ENCODE measurements at regions not wholly inside any gene's neighbourhood (a gene's known extent, or its start where the extent isn't known, plus 50 kb on each side); places are given as distances from the start of the nearest gene placed in this dataset.

DNA sequence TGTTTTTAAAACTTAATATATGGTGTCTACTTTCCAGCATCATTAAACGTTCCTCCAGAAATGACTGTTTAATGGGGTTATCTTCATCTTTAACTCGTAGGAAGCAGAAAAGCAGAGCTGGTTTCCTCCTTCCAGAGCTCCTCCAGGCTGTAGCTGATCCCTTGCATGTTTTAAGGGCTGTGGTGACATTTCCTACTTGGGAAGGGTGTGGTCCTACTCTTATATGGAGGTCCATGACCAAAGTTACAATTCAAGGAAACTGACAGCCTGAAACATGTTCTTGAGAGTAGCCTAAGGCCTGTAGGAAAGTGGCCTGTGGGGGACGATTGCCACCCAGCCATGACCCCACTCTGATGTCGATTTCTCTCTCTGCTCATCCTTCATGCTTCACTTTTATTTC is 297.1 kb downstream of the GADD45G start:
- no CpG with 5 or more reads among the region's 4 CpGs for whole genome bisulfite sequencing, 2 donors (ENCODE audit: extremely low coverage in 2 of 2, insufficient read length in 2 of 2, insufficient replicate concordance in 1 of 2)
- Histone ChIP-seq H3K36me3 (replicated peaks in 1 of 2; ENCODE audit: control insufficient read depth in 2 of 2, insufficient read depth in 2 of 2, low read length in 2 of 2) (no peaks in the 10 kb centered on the region), H3K4me1 (ENCODE audit: control insufficient read depth in 2 of 2, insufficient read depth in 1 of 2, low read depth in 1 of 2, low read length in 2 of 2) (peaks cover 0 to 4% of the 10 kb centered on the region in 2 donors), H2AFZ (ENCODE audit: low read length) (no peak overlapping the region), H3K4me2 (ENCODE audit: insufficient read depth, low read length, poor library complexity, severe bottlenecking) (no peak overlapping the region), H2BK12ac (ENCODE audit: low read length) (no peak overlapping the region), H3K9me3 (replicated peaks in 1 of 2; ENCODE audit: control insufficient read depth in 2 of 2, insufficient read depth in 1 of 2, low read depth in 1 of 2, low read length in 2 of 2) (no peaks in the 10 kb centered on the region), H2BK15ac (ENCODE audit: low read length) (no peak overlapping the region), H3K18ac (ENCODE audit: low read length) (no peak overlapping the region), H4K91ac (ENCODE audit: low read depth, low read length, poor library complexity) (no peak overlapping the region), H2BK5ac (ENCODE audit: low read length) (no peak overlapping the region), H3K9ac (ENCODE audit: low read depth, low read length, poor library complexity) (no peak overlapping the region), H2AK5ac (ENCODE audit: low read depth, low read length) (no peak overlapping the region), H3K4ac (ENCODE audit: low read length) (no peak overlapping the region), H3K4me3 (ENCODE audit: low read length in 2 of 2) (no peak overlapping the region), H3K14ac (ENCODE audit: low read length) (no peak overlapping the region), H3K79me1 (ENCODE audit: low read depth, low read length) (no peaks in the 10 kb centered on the region), H3K23ac (ENCODE audit: low read depth, low read length, poor library complexity) (no peak overlapping the region), H2BK120ac (ENCODE audit: low read depth, low read length) (no peak overlapping the region), H4K8ac (ENCODE audit: low read depth, low read length) (no peak overlapping the region), H3K27ac (replicated peaks; ENCODE audit: low read length) (no peak overlapping the region), H3K27me3 (ENCODE audit: control insufficient read depth in 3 of 3, insufficient read depth in 3 of 3, low read depth in 1 of 3, low read length in 3 of 3) (peaks cover 0 to 15% (median 0%) of the 10 kb centered on the region in 3 experiments)
- DNase-seq (ENCODE audit: low spot score), result no peak

DNA sequence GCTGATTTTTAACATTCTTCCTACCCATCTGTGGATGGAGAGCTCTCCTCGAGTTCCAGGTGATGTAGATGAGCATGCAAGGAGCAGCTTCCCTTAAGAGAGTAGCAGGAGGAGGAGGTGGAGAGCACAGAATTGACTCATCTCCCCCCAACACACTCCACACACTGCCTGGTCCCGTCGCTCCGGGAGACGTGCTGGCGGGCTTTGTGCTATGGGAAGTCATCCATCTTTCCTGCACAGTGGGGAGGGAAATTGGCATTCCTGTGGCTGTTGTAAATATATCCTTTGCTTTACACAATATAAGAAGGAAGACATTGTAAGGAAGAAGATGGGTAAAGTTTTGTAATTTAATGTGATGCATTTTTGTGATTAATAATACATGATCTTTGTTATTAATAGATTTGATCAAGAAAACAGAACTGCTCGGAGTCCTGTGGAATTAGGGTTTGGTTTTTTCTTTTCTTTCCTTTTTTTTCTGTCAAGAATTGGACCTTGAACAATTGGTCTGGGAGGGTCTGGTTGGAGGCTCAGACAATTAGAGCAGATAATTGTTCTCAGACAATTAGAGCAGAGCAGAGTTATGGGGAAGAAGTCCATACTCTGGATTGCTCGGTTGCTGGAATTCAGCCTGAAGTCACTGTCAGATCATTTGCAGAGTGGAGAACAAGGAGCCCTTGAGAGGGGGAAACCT is 297.8 kb downstream of the GADD45G start:
- Histone ChIP-seq H3K4ac (ENCODE audit: low read length) (no peak overlapping the region), H2BK12ac (ENCODE audit: low read length) (no peak overlapping the region), H4K91ac (ENCODE audit: low read depth, low read length, poor library complexity) (no peak overlapping the region), H2BK5ac (ENCODE audit: low read length) (no peak overlapping the region), H3K4me2 (ENCODE audit: insufficient read depth, low read length, poor library complexity, severe bottlenecking) (no peak overlapping the region), H3K9ac (ENCODE audit: low read depth, low read length, poor library complexity) (no peak overlapping the region), H3K79me1 (ENCODE audit: low read depth, low read length) (no peaks in the 10 kb centered on the region), H2BK15ac (ENCODE audit: low read length) (no peak overlapping the region), H2BK120ac (ENCODE audit: low read depth, low read length) (no peak overlapping the region), H3K27ac (replicated peaks; ENCODE audit: low read length) (no peak overlapping the region), H3K36me3 (replicated peaks in 1 of 2; ENCODE audit: control insufficient read depth in 2 of 2, insufficient read depth in 2 of 2, low read length in 2 of 2) (no peaks in the 10 kb centered on the region), H3K9me3 (replicated peaks in 1 of 2; ENCODE audit: control insufficient read depth in 2 of 2, insufficient read depth in 1 of 2, low read depth in 1 of 2, low read length in 2 of 2) (no peaks in the 10 kb centered on the region), H4K8ac (ENCODE audit: low read depth, low read length) (no peak overlapping the region), H3K23ac (ENCODE audit: low read depth, low read length, poor library complexity) (no peak overlapping the region), H2AFZ (ENCODE audit: low read length) (no peak overlapping the region), H3K14ac (ENCODE audit: low read length) (no peak overlapping the region), H3K18ac (ENCODE audit: low read length) (peak overlapping the region; percentile 67), H3K4me1 (ENCODE audit: control insufficient read depth in 2 of 2, insufficient read depth in 1 of 2, low read depth in 1 of 2, low read length in 2 of 2) (peaks cover 0 to 4% of the 10 kb centered on the region in 2 donors), H3K27me3 (ENCODE audit: control insufficient read depth in 3 of 3, insufficient read depth in 3 of 3, low read depth in 1 of 3, low read length in 3 of 3) (peaks cover 0 to 11% (median 0%) of the 10 kb centered on the region in 3 experiments), H3K4me3 (ENCODE audit: low read length in 2 of 2) (no peak overlapping the region), H2AK5ac (ENCODE audit: low read depth, low read length) (no peak overlapping the region)
- no peak for DNase-seq (ENCODE audit: low spot score)
- no CpG with 5 or more reads among the region's 8 CpGs for WGBS, 2 donors (ENCODE audit: extremely low coverage in 2 of 2, insufficient read length in 2 of 2, insufficient replicate concordance in 1 of 2)

DNA sequence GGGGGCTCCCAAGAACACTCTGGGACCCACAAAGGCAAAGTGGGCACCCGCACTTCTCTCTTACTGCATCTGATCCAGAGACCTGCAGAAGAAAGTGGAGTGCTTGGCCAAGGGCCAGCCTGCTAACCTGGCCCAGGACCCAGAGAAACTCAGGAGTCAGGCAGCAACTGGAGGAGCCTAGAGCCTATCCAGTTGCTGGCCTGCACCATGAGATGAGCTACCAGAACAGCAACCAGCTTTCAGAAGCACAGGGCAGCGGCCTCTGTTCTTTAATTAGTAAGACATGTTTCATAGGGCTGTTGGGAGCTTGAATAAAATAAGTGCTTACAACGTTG is 298.3 kb downstream of the GADD45G start:
- H4K8ac ChIP-seq (ENCODE audit: low read depth, low read length), result no peak overlapping the region
- H2BK120ac ChIP-seq (ENCODE audit: low read depth, low read length), result no peak overlapping the region
- H3K23ac ChIP-seq (ENCODE audit: low read depth, low read length, poor library complexity), result no peak overlapping the region
- no peak overlapping the region for H2BK5ac ChIP-seq (ENCODE audit: low read length)
- DNase-seq (ENCODE audit: low spot score), result no peak
- no peak overlapping the region for H3K14ac ChIP-seq (ENCODE audit: low read length)
- peaks cover 0 to 4% of the 10 kb centered on the region in 2 donors for H3K4me1 ChIP-seq (ENCODE audit: control insufficient read depth in 2 of 2, insufficient read depth in 1 of 2, low read depth in 1 of 2, low read length in 2 of 2)
- H2AK5ac ChIP-seq (ENCODE audit: low read depth, low read length), result no peak overlapping the region
- no peaks in the 10 kb centered on the region for H3K79me1 ChIP-seq (ENCODE audit: low read depth, low read length)
- no peaks in the 10 kb centered on the region for H3K9me3 ChIP-seq (replicated peaks in 1 of 2; ENCODE audit: control insufficient read depth in 2 of 2, insufficient read depth in 1 of 2, low read depth in 1 of 2, low read length in 2 of 2)
- no peak overlapping the region for H3K4me2 ChIP-seq (ENCODE audit: insufficient read depth, low read length, poor library complexity, severe bottlenecking)
- H3K27ac ChIP-seq (replicated peaks; ENCODE audit: low read length), result no peak overlapping the region
- H3K27me3 ChIP-seq (ENCODE audit: control insufficient read depth in 3 of 3, insufficient read depth in 3 of 3, low read depth in 1 of 3, low read length in 3 of 3), result peaks cover 0 to 11% (median 0%) of the 10 kb centered on the region in 3 experiments
- H4K91ac ChIP-seq (ENCODE audit: low read depth, low read length, poor library complexity), result no peak overlapping the region
- H3K36me3 ChIP-seq (replicated peaks in 1 of 2; ENCODE audit: control insufficient read depth in 2 of 2, insufficient read depth in 2 of 2, low read length in 2 of 2), result no peaks in the 10 kb centered on the region
- WGBS, 2 donors (ENCODE audit: extremely low coverage in 2 of 2, insufficient read length in 2 of 2, insufficient replicate concordance in 1 of 2), result no CpG with 5 or more reads among the region's 3 CpGs
- H3K4me3 ChIP-seq (ENCODE audit: low read length in 2 of 2), result no peak overlapping the region
- no peak overlapping the region for H3K9ac ChIP-seq (ENCODE audit: low read depth, low read length, poor library complexity)
- H3K4ac ChIP-seq (ENCODE audit: low read length), result no peak overlapping the region
- no peak overlapping the region for H2AFZ ChIP-seq (ENCODE audit: low read length)
- no peak overlapping the region for H2BK15ac ChIP-seq (ENCODE audit: low read length)
- H2BK12ac ChIP-seq (ENCODE audit: low read length), result no peak overlapping the region
- H3K18ac ChIP-seq (ENCODE audit: low read length), result peak overlapping the region; percentile 67

GRCh38 chr9:89905606-89906338 is 301.0 kb downstream of the GADD45G start:
- no CpG with 5 or more reads among the region's 5 CpGs for WGBS, 2 donors (ENCODE audit: extremely low coverage in 2 of 2, insufficient read length in 2 of 2, insufficient replicate concordance in 1 of 2)
- H3K18ac ChIP-seq (ENCODE audit: low read length), result no peak overlapping the region
- no peak overlapping the region for H3K14ac ChIP-seq (ENCODE audit: low read length)
- no peak overlapping the region for H2BK15ac ChIP-seq (ENCODE audit: low read length)
- H3K79me1 ChIP-seq (ENCODE audit: low read depth, low read length), result no peaks in the 10 kb centered on the region
- no peak overlapping the region for H2BK120ac ChIP-seq (ENCODE audit: low read depth, low read length)
- no peak overlapping the region for H2BK5ac ChIP-seq (ENCODE audit: low read length)
- H3K4me2 ChIP-seq (ENCODE audit: insufficient read depth, low read length, poor library complexity, severe bottlenecking), result no peak overlapping the region
- H3K4me1 ChIP-seq (ENCODE audit: control insufficient read depth in 2 of 2, insufficient read depth in 1 of 2, low read depth in 1 of 2, low read length in 2 of 2), result peaks cover 0 to 4% of the 10 kb centered on the region in 2 donors
- no peak overlapping the region for H2AK5ac ChIP-seq (ENCODE audit: low read depth, low read length)
- H4K91ac ChIP-seq (ENCODE audit: low read depth, low read length, poor library complexity), result no peak overlapping the region
- no peak overlapping the region for H3K4me3 ChIP-seq (ENCODE audit: low read length in 2 of 2)
- H3K9me3 ChIP-seq (replicated peaks in 1 of 2; ENCODE audit: control insufficient read depth in 2 of 2, insufficient read depth in 1 of 2, low read depth in 1 of 2, low read length in 2 of 2), result no peaks in the 10 kb centered on the region
- no peak overlapping the region for H4K8ac ChIP-seq (ENCODE audit: low read depth, low read length)
- H3K9ac ChIP-seq (ENCODE audit: low read depth, low read length, poor library complexity), result no peak overlapping the region
- H3K23ac ChIP-seq (ENCODE audit: low read depth, low read length, poor library complexity), result no peak overlapping the region
- no peak overlapping the region for H2AFZ ChIP-seq (ENCODE audit: low read length)
- no peak overlapping the region for H3K27ac ChIP-seq (replicated peaks; ENCODE audit: low read length)
- H2BK12ac ChIP-seq (ENCODE audit: low read length), result no peak overlapping the region
- H3K4ac ChIP-seq (ENCODE audit: low read length), result no peak overlapping the region
- H3K27me3 ChIP-seq (ENCODE audit: control insufficient read depth in 3 of 3, insufficient read depth in 3 of 3, low read depth in 1 of 3, low read length in 3 of 3), result peaks cover 0 to 6% (median 0%) of the 10 kb centered on the region in 3 experiments
- no peak for DNase-seq (ENCODE audit: low spot score)
- H3K36me3 ChIP-seq (replicated peaks in 1 of 2; ENCODE audit: control insufficient read depth in 2 of 2, insufficient read depth in 2 of 2, low read length in 2 of 2), result no peaks in the 10 kb centered on the region

All from neuronal stem cell (in vitro differentiated cells).